ENCODE measurements at regions not wholly inside any gene's neighbourhood (a gene's known extent, or its start where the extent isn't known, plus 50 kb on each side); places are given as distances from the start of the nearest gene placed in this dataset.

DNA sequence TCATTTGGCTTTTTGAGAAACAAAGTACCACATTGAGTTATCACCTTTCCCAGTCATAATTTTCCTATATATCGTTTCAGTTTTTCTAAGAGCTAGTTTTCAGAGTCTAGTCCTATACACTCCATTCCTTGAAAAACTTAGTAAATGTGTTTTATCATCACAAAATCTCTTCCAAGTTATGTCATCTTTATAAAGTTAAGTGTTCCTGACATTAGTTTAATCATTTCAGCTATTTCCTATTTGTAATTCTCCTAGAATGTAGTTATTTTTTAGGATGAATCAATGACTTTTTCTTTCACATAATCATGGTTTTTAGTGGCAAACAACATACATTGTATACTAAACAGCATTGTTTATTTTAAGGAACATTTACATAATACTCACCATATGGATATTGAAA lies 191.7 kb upstream of the BET1 start:
- no peaks in the 10 kb centered on the region for H3K27me3 ChIP-seq (ENCODE audit: insufficient read depth, poor library complexity, severe bottlenecking)
- no peak for TF ChIP-seq GABPA (IDR thresholded peaks at IDR 0.05; ENCODE audit: low read depth)
- TF ChIP-seq, protein P1, sequence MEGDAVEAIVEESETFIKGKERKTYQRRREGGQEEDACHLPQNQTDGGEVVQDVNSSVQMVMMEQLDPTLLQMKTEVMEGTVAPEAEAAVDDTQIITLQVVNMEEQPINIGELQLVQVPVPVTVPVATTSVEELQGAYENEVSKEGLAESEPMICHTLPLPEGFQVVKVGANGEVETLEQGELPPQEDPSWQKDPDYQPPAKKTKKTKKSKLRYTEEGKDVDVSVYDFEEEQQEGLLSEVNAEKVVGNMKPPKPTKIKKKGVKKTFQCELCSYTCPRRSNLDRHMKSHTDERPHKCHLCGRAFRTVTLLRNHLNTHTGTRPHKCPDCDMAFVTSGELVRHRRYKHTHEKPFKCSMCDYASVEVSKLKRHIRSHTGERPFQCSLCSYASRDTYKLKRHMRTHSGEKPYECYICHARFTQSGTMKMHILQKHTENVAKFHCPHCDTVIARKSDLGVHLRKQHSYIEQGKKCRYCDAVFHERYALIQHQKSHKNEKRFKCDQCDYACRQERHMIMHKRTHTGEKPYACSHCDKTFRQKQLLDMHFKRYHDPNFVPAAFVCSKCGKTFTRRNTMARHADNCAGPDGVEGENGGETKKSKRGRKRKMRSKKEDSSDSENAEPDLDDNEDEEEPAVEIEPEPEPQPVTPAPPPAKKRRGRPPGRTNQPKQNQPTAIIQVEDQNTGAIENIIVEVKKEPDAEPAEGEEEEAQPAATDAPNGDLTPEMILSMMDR (IDR thresholded peaks at IDR 0.05; ENCODE audit: insufficient read depth, low read length) = no peak
- TF ChIP-seq SPI1 (IDR thresholded peaks at IDR 0.05; ENCODE audit: borderline replicate concordance, low read depth) = no peak
- no peak overlapping the region for H3K27ac ChIP-seq (replicated peaks)
- no peak overlapping the region for H3K4me3 ChIP-seq (replicated peaks; ENCODE audit: insufficient read depth, low read length)
- no peak for DNase-seq (ENCODE audit: low read depth in 1 of 2, low spot score in 1 of 2)

DNA sequence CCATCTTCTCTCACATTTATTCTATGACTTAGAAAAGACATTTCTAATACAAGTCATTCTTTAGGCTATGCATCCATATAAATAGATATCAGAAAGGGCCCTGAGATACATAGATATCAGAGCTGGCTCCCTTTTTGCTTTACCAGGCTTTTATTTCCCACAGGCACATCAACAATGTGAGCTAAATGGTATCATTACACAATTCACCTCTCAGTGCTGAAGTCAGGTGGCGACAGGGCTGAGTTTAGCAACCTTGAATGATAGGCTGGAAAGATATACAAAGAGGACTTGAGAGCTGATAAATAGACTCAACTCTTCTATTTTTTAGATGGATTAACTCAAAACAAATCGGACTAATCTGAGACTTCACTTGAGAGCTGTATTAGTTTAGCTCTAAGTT lies 189.2 kb upstream of the COL1A2 start:
- no peak overlapping the region for H3K4me3 ChIP-seq (replicated peaks; ENCODE audit: insufficient read depth, low read length)
- DNase-seq (ENCODE audit: low read depth in 1 of 2, low spot score in 1 of 2) = no peak
- TF ChIP-seq POLR2AphosphoS5 (IDR thresholded peaks at IDR 0.05; ENCODE audit: low read depth) = no peak
- TF ChIP-seq, protein P2, sequence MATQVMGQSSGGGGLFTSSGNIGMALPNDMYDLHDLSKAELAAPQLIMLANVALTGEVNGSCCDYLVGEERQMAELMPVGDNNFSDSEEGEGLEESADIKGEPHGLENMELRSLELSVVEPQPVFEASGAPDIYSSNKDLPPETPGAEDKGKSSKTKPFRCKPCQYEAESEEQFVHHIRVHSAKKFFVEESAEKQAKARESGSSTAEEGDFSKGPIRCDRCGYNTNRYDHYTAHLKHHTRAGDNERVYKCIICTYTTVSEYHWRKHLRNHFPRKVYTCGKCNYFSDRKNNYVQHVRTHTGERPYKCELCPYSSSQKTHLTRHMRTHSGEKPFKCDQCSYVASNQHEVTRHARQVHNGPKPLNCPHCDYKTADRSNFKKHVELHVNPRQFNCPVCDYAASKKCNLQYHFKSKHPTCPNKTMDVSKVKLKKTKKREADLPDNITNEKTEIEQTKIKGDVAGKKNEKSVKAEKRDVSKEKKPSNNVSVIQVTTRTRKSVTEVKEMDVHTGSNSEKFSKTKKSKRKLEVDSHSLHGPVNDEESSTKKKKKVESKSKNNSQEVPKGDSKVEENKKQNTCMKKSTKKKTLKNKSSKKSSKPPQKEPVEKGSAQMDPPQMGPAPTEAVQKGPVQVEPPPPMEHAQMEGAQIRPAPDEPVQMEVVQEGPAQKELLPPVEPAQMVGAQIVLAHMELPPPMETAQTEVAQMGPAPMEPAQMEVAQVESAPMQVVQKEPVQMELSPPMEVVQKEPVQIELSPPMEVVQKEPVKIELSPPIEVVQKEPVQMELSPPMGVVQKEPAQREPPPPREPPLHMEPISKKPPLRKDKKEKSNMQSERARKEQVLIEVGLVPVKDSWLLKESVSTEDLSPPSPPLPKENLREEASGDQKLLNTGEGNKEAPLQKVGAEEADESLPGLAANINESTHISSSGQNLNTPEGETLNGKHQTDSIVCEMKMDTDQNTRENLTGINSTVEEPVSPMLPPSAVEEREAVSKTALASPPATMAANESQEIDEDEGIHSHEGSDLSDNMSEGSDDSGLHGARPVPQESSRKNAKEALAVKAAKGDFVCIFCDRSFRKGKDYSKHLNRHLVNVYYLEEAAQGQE (IDR thresholded peaks at IDR 0.05; ENCODE audit: insufficient replicate concordance, low read depth) = no peak
- no peak for TF ChIP-seq SPI1 (IDR thresholded peaks at IDR 0.05; ENCODE audit: borderline replicate concordance, low read depth)
- no peak for TF ChIP-seq GABPA (IDR thresholded peaks at IDR 0.05; ENCODE audit: low read depth)
- TF ChIP-seq, protein P1 (IDR thresholded peaks at IDR 0.05; ENCODE audit: insufficient read depth, low read length) = no peak
- H3K27me3 ChIP-seq (ENCODE audit: insufficient read depth, poor library complexity, severe bottlenecking) = no peaks in the 10 kb centered on the region
- no peak overlapping the region for H3K27ac ChIP-seq (replicated peaks)

DNA sequence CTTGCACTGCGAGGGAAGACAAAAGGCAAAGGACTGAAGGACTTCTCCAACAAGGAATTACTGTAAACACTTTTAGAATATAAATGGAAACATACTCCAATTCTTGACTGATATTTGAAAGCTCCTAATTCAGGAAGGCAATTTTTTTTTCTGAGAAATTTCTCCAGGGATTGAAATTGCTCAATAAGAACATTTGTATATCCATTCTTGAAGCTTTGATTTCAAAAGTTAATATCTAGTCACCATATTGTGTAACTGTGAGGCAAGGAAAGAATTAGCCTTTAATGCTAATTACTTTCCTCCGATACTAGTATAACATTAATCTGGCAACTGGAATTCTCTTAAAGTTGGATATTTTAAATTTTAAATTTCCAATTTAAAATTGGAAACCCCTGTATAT lies 188.4 kb upstream of the COL1A2 start:
- no peaks in the 10 kb centered on the region for H3K27me3 ChIP-seq (ENCODE audit: insufficient read depth, poor library complexity, severe bottlenecking)
- no peak for DNase-seq (ENCODE audit: low read depth in 1 of 2, low spot score in 1 of 2)
- TF ChIP-seq, protein P1 (IDR thresholded peaks at IDR 0.05; ENCODE audit: insufficient read depth, low read length) = no peak
- TF ChIP-seq, protein P2 (IDR thresholded peaks at IDR 0.05; ENCODE audit: insufficient replicate concordance, low read depth) = no peak
- no peak for TF ChIP-seq GABPA (IDR thresholded peaks at IDR 0.05; ENCODE audit: low read depth)
- no peak for TF ChIP-seq SPI1 (IDR thresholded peaks at IDR 0.05; ENCODE audit: borderline replicate concordance, low read depth)
- no peak for TF ChIP-seq POLR2AphosphoS5 (IDR thresholded peaks at IDR 0.05; ENCODE audit: low read depth)
- no peak overlapping the region for H3K4me3 ChIP-seq (replicated peaks; ENCODE audit: insufficient read depth, low read length)
- no peak overlapping the region for H3K27ac ChIP-seq (replicated peaks)

DNA sequence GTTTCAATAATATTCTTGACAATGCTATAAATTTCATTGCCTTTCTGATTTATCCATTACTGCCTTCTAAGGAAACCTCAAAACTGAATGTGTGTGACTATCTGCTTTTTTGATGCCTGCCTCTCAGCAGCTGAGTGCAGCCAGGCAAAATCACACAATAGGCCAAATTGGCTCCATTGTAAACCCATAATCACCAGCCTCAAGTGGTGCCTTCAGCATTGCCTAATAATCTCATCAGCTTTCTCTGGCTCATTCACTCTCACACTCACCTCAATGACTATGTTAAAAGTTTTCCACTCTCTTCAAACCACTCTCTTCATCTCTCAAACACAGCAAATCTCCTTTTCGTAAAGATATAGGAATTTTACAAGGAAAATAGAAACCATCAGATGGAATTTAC lies 182.5 kb upstream of the COL1A2 start:
- no peak for TF ChIP-seq GABPA (IDR thresholded peaks at IDR 0.05; ENCODE audit: low read depth)
- TF ChIP-seq, protein P1 (IDR thresholded peaks at IDR 0.05; ENCODE audit: insufficient read depth, low read length) = no peak
- TF ChIP-seq SPI1 (IDR thresholded peaks at IDR 0.05; ENCODE audit: borderline replicate concordance, low read depth) = no peak
- TF ChIP-seq, protein P2 (IDR thresholded peaks at IDR 0.05; ENCODE audit: insufficient replicate concordance, low read depth) = no peak
- no peak for TF ChIP-seq POLR2AphosphoS5 (IDR thresholded peaks at IDR 0.05; ENCODE audit: low read depth)
- H3K27ac ChIP-seq (replicated peaks) = no peak overlapping the region
- H3K27me3 ChIP-seq (ENCODE audit: insufficient read depth, poor library complexity, severe bottlenecking) = no peaks in the 10 kb centered on the region
- no peak overlapping the region for H3K4me3 ChIP-seq (replicated peaks; ENCODE audit: insufficient read depth, low read length)
- DNase-seq (ENCODE audit: low read depth in 1 of 2, low spot score in 1 of 2) = no peak
